ENCODE measurements at regions not wholly inside any gene's neighbourhood (a gene's known extent, or its start where the extent isn't known, plus 50 kb on each side); places are given as distances from the start of the nearest gene placed in this dataset.

GRCh38 chr3:104245981-104246380 is 1120.7 kb upstream of the ALCAM start:
- Histone ChIP-seq H2AK5ac (ENCODE audit: low read depth, low read length) (no peak overlapping the region), H3K23ac (ENCODE audit: insufficient read length) (no peak overlapping the region), H3K9me3 (ENCODE audit: insufficient read depth in 2 of 2, low read depth in 1 of 2, low read length in 1 of 2) (no peaks in the 10 kb centered on the region), H3K4me1 (replicated peaks in 1 of 4; ENCODE audit: control insufficient read depth in 3 of 4, insufficient read depth in 4 of 4, low read length in 3 of 4) (no peaks in the 10 kb centered on the region), H4K91ac (replicated peaks; ENCODE audit: insufficient read length, low read length) (no peak overlapping the region), H3K27ac (ENCODE audit: low read depth, low read length) (no peak overlapping the region), H2BK12ac (ENCODE audit: low read depth, low read length) (no peak overlapping the region), H4K8ac (ENCODE audit: extremely low read depth, insufficient read depth, low read length) (no peak overlapping the region), H2BK20ac (ENCODE audit: low read length) (no peak overlapping the region), H3K79me2 (ENCODE audit: control insufficient read depth in 1 of 2, insufficient read depth in 2 of 2, low read length in 2 of 2) (no peaks in the 10 kb centered on the region), H3K9ac (replicated peaks in 1 of 4; ENCODE audit: extremely low read depth in 1 of 4, low read depth in 3 of 4, low read length in 3 of 4) (no peak overlapping the region), H3K36me3 (ENCODE audit: control insufficient read depth in 2 of 4, insufficient read depth in 4 of 4, low read length in 3 of 4) (no peaks in the 10 kb centered on the region), H3K4ac (replicated peaks; ENCODE audit: insufficient read length, low read depth, low read length) (no peak overlapping the region), H3K4me3 (ENCODE audit: extremely low read depth in 1 of 4, insufficient read depth in 2 of 4, low read depth in 3 of 4, low read length in 4 of 4) (no peak overlapping the region), H2BK120ac (replicated peaks; ENCODE audit: low read depth, low read length) (no peak overlapping the region), H3K18ac (ENCODE audit: extremely low read depth, low read length) (no peak overlapping the region), H3K56ac (replicated peaks; ENCODE audit: insufficient read length, low read depth, low read length) (no peak overlapping the region), H3K4me2 (ENCODE audit: insufficient read depth in 1 of 2, low read depth in 2 of 2, low read length in 2 of 2) (no peak overlapping the region), H2BK5ac (ENCODE audit: low read depth, low read length) (no peak overlapping the region), H2AFZ (ENCODE audit: low read length) (peak overlapping the region; percentile 65; the same call in 1 of the 2 replicates), H4K5ac (ENCODE audit: insufficient read length, low read depth, low read length) (no peak overlapping the region), H3K79me1 (ENCODE audit: low read depth, low read length) (no peaks in the 10 kb centered on the region), H3K14ac (ENCODE audit: insufficient read length) (no peak overlapping the region), H2BK15ac (ENCODE audit: low read length) (no peak overlapping the region), H4K20me1 (replicated peaks in 1 of 2; ENCODE audit: control insufficient read depth in 1 of 2, insufficient read depth in 2 of 2, low read length in 2 of 2) (no peaks in the 10 kb centered on the region), H3K27me3 (replicated peaks in 1 of 4; ENCODE audit: control insufficient read depth in 3 of 4, extremely low read depth in 1 of 4, insufficient read depth in 3 of 4, low read length in 3 of 4) (no peaks in the 10 kb centered on the region), H3K23me2 (ENCODE audit: low read depth, low read length) (no peaks in the 10 kb centered on the region)
- ChIA-PET CTCF (ENCODE audit: partially characterized antibody) (interaction anchor here (0.7 to 4.0 kb wide), 3 partner anchors 15 to 364 kb away, joined by 3 to 17 read pairs (median 3); no protein-coding TSS in a partner anchor), POLR2A (ENCODE audit: partially characterized antibody) (no interaction called here)
- DNase-seq (ENCODE audit: low read depth in 1 of 2, low spot score in 2 of 2) (no peak), FAIRE-seq (no peak)
- no peak for TF ChIP-seq CREB1 (IDR thresholded peaks at IDR 0.05)
- 88% methylated on average over 2 of the region's 2 CpGs; no CpG with 5 or more reads in 1 of the 2 experiments for WGBS, 2 experiments (ENCODE audit: extremely low coverage in 1 of 2, insufficient coverage in 1 of 2, insufficient read length in 1 of 2, insufficient replicate concordance in 2 of 2, low coverage in 1 of 2, low lambda C conversion rate in 2 of 2, missing lambda C conversion rate in 1 of 2)
